ENCODE measurements at regions not wholly inside any gene's neighbourhood (a gene's known extent, or its start where the extent isn't known, plus 50 kb on each side); places are given as distances from the start of the nearest gene placed in this dataset.
"Not testable (repeated sequence)": the region's sequence is repeated elsewhere in the genome, so short reads cannot be mapped to it uniquely, and the experiment has no call there.

- not testable (repeated sequence) for H3K27ac ChIP-seq
Observed at GRCh38 chr3:195976876-195977275, 68.5 kb upstream of the TNK2 start.

- not testable (repeated sequence) for H3K27ac ChIP-seq
Observed at GRCh38 chr3:195974281-195974680, 65.9 kb upstream of the TNK2 start.

DNA sequence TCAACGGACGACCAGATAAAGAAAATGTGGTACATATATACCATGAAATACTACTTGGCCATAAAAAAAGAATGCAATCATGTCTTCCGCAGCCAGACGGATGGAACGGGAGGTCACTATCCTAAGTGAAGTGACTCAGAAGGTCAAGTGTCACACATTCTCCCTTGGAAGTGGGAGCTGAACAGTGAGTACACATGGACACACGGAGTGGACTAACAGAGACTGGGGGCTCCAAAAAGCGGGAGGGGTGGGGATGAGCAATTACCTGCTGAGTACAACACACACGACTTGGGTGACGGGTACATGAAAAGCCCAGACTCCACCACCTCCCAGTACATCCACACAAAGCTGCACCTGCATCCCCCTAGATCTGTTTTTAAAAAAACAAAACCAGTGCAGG lies 62.5 kb upstream of the TNK2 start:
- H3K27ac ChIP-seq, result not testable (repeated sequence)

DNA sequence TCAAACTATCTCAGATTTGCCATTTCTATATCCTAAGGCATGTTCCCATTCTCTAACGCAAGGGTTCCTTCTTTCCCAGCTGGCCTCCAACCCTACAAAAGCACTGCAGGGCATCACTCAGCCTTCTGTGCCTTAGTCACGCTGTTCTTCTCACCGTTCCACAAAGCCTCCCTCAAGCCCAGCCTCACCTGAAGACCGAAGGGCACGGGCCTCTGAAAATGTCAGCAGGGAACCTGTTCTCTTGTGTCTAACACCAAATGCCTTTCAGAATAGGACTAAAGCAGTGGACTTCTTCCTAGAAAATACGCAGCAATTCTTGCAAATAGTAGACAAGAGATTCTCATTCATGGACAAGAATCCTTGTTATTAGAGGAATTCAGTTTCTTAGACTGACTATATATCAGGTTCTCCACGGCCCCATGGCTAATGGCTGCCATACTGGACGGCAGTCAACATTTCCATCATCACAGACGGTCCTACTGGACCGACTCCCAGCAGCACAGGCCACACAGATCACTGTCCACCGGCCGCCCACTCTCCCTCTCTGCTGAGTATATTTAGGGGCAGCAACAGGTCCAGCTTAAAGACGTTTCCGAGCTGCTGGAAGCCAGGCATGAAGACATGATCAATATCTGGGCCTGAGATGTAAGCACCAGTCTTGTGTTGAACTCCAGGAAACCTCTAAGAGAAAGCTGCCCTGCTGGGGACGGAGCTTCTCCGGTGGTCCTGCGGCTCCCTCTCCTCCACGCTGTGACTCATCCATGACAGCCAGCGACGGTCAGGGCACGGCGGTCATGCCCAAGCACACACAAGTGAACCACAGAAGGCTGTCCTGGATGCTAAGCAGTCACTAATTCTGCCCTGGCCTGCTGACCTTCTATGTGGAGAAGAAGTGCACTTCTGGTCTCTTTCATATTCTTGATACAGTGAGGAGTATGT lies 61.8 kb upstream of the TNK2 start:
- not testable (repeated sequence) for H3K27ac ChIP-seq

DNA sequence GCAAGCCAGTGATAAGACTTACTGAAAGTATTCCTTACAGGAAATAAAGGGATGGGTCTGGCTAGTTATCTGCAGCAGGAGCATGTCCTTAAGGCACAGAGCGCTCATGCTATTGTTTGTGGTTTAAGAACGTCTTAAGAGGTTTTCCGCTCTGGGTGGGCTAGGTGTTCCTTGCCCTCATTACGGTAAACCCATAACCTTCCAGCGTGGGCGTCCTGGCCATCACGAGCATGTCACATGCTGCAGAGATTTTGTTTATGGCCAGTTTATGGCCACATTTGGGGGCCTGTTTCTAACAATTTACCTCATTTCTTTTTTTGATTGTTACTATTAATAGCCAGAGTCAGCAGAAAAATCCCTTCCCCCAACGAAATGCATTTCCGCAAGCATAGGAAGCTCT lies 61.0 kb upstream of the TNK2 start:
- not testable (repeated sequence) for H3K27ac ChIP-seq

DNA sequence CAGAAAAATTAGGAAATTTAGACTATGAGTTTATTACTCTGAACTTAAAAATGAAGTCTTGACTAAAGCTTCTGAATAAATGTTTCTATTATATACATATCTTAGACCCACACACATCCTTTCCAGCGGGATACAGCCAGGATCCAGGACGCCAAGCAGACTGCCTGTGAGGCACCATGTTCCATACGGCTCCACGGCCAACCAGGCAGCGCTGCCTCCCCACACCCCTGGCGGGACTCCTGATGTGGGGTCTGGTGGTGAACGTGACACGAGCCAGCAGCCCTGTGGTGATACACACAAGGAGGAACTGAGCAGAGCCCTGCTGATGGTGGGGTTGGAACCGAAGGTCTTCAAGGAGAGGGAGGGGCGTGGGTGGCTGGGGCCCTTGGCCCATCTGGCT lies 59.8 kb upstream of the TNK2 start:
- not testable (repeated sequence) for H3K27ac ChIP-seq

- H3K27ac ChIP-seq, result not testable (repeated sequence)
Observed at GRCh38 chr3:195967387-195967720, 59.0 kb upstream of the TNK2 start.

- H3K27ac ChIP-seq, result not testable (repeated sequence)
Observed at GRCh38 chr3:195966563-195967386, 58.4 kb upstream of the TNK2 start.

DNA sequence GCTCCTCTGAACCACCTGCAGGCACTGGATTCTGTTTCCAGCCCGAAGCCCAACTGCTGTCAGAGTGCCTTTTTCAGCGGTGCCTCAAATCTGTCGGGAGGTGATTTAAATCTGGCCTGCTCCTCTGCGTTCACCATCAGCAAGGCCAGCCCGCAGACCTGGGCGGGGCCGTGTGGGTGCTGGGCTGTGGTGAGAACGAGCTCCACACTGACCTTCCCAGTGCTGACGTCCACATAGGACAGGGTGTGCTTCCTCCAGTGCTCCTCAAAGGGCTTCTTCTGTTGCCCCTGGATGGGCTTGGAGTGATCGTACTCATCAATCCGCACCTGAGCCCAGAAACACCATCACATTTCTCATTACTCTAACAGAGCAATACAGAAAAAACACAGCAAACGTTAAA lies 56.9 kb upstream of the TNK2 start:
- not testable (repeated sequence) for H3K27ac ChIP-seq

- H3K27ac ChIP-seq, result not testable (repeated sequence)
Observed at GRCh38 chr3:195964318-195965107, 56.2 kb upstream of the TNK2 start.

DNA sequence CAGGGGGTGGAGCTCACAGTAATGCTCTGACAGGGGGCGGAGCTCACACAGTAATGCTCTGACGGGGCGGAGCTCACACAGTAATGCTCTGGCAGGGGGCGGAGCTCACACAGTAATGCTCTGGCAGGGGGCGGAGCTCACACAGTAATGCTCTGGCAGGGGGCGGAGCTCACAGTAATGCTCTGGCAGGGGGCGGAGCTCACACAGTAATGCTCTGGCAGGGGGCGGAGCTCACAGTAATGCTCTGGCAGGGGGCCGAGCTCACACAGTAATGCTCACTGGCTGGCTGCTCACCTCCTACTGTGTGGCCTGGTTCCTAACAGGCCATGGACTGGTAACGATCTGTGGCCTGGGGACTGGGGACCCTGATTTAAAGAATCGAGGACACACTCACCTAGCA lies 53.9 kb upstream of the TNK2 start:
- H3K27ac ChIP-seq, result 0 out of 2 replicates have a peak overlapping the region, but pooled peaks have one; percentile 4

DNA sequence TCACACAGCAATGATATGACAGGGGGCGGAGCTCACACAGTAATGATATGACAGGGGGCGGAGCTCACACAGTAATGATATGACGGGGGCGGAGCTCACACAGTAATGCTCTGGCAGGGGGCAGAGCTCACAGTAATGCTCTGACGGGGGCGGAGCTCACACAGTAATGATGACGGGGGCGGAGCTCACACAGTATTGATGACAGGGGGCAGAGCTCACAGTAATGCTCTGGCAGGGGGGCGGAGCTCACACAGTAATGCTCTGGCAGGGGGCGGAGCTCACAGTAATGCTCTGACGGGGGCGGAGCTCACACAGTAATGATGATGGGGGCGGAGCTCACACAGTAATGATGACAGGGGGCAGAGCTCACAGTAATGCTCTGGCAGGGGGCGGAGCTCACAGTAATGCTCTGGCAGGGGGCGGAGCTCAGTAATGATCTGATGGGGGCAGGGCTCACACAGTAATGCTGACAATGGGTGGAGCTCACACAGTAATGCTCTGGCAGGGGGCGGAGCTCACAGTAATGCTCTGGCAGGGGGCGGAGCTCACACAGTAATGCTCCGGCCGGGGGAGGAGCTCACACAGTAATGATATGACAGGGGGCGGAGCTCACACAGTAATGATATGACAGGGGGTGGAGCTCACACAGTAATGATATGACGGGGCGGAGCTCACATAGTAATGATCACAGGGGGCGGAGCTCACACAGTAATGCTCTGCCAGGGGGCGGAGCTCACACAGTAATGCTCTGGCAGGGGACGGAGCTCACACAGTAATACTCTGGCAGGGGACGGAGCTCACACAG lies 52.8 kb upstream of the TNK2 start:
- H3K27ac ChIP-seq, result not testable (repeated sequence)

- not testable (repeated sequence) for H3K27ac ChIP-seq
Observed at GRCh38 chr3:195960164-195960563, 51.8 kb upstream of the TNK2 start.

- not testable (repeated sequence) for H3K27ac ChIP-seq
Observed at GRCh38 chr3:195959367-195960157, 51.2 kb upstream of the TNK2 start.

DNA sequence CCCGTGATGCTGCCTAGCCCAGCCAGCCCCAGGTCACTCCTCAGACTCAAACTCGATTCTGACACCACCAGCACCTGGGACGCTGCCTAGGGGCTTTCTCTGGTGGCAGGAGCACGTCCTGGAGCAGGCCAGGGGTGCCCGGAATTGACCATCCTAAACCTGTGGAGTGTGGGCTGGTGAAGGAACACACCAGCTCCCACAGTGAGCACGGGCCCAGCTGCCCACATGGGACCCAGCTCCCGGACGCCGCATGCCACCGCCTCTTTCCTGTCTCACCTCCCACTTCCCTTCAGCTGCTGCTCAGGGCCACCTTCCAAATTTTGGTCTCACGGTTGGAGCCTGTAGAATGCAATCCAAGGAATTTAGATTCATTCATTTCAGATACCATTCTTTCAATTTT lies 50.4 kb upstream of the TNK2 start:
- H3K27ac ChIP-seq, result not testable (repeated sequence)
